Tibial nerve (tissue), 4 donors: ENCODE measurements at regions not wholly inside any gene's neighbourhood (a gene's known extent, or its start where the extent isn't known, plus 50 kb on each side); places are given as distances from the start of the nearest gene placed in this dataset.

Experiments
- CTCF ChIP-seq, 5 experiments: fragments of 200-600 bp in 3 of 5; fragments of 450-650 bp in 2 of 5; sonication (generic) in 3 of 5; IDR thresholded peaks; one replicate each; pipeline ENCODE4 v1.5.1; 2016 to 2019; ENCODE audit warnings: antibody characterized with exemption in 5 of 5, mild to moderate bottlenecking in 3 of 5, moderate library complexity in 2 of 5
- EP300 ChIP-seq, 2 donors: sonication (generic); formaldehyde crosslinking; IDR thresholded peaks; one replicate each; pipeline ENCODE4 v1.6.1; 2017; ENCODE audit warnings: antibody characterized with exemption in 2 of 2, mild to moderate bottlenecking in 1 of 2
- POLR2A ChIP-seq, 2 donors: fragments of 450-650 bp; IDR thresholded peaks; one replicate each; pipeline ENCODE4 v1.6.1; 2017; ENCODE audit warnings: antibody characterized with exemption in 2 of 2, mild to moderate bottlenecking in 2 of 2, moderate library complexity in 2 of 2

DNA sequence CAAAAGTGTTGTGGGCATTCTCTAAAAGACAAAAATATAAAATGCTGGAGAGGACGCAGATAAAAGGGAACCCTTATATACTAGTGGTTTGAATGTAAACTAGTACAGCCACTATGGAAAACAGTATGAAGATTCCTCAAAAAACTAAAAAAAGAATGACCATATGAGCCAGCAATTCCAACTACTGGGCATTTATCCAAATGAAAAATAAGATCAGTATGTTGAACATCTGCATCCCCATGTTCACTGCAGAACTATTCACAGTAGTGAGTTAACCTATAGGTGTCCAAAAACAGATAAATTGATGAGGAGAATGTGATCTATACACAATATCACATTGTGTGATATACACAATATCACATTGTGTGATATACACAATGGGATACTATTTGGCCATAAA is 1615.3 kb downstream of the PCDH18 start:
- no peak for TF ChIP-seq CTCF (IDR thresholded peaks at IDR 0.05)
- no peak for TF ChIP-seq EP300 (IDR thresholded peaks at IDR 0.05)
- no peak for TF ChIP-seq POLR2A (IDR thresholded peaks at IDR 0.05)
